IPS DF 4.7 (cell line): ENCODE measurements at regions not wholly inside any gene's neighbourhood (a gene's known extent, or its start where the extent isn't known, plus 50 kb on each side); places are given as distances from the start of the nearest gene placed in this dataset.

Experiments used
- DNase-seq: peaks from one replicate; pipeline ENCODE4 v3.0.0-alpha.2; 2013; ENCODE audit warnings: low spot score; ENCODE audit errors: extremely low read depth

DNA sequence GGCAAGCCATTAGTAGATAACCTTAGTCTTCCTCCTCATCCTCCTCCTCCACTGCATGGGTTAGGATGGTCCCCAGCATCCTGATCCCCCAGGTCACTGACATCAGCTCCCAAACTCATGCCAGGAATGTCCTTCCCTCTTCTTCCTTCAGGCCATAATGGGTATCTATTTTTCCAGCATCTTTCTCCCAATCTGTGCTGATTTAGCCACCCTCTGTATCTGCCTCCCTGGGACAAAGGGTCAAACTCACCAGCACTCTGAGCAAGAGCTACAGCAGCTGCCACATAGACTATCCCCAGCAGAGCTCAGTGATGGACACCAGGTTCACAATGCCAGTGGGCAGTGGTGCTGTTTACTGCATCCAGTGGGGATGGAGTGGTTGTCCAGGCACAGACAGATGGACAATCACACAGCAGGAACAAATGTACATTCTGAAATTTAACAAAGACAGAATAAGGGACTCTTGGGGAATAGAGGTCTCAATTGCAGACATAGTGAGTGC is 115.2 kb upstream of the TOP3B start:
- DNase-seq, result no peak

GRCh38 chr22:22094921-22095320 is 112.3 kb upstream of the TOP3B start:
- DNase-seq, result no peak

DNA sequence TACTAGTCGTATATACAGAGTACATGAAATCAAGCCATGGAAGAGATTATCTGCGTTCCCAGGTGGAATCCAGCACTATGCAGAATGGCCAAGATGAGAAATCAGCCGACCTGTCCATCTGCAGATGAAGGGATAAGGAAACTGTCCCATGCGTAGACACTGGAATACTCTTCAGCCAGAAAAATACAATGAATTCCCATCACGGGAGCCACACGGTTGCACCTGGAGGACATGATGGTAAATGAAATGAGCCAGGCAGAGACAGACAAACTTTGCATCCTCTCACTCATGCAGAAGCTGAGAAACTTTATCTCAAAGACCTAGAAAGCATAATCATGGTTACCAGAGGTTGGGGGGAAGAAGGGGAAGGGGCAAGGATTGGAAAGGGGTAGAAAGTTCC is 111.9 kb upstream of the TOP3B start:
- no peak for DNase-seq

- DNase-seq, result no peak
Observed at GRCh38 chr22:22093743-22094142, 111.2 kb upstream of the TOP3B start.

GRCh38 chr22:22092974-22093373 is 110.4 kb upstream of the TOP3B start:
- DNase-seq, result no peak

- DNase-seq, result no peak
Observed at GRCh38 chr22:22092101-22092500, 109.5 kb upstream of the TOP3B start.

DNA sequence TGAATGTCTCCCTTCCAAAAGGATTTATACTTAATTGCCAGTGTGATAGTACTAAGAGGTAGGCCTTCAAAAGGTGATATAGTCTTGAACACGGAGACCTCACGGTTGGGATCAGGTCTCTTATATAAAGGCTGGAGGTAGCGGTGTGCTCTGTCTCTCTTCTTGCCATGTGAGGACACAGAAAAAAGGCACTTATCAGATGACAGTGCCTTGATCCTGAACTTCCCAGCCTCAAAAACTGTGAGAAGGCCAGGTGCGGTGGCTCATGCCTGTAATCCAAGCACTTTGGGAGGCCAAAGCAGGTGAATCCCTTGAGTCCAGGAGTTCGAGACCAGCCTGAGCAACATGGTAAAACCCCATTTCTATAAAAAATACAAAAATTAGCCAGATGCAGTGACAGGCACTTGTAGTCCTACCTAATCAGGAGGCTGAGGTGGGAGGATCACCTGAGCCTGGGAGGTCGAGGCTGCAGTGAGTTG is 108.9 kb upstream of the TOP3B start:
- no peak for DNase-seq

DNA sequence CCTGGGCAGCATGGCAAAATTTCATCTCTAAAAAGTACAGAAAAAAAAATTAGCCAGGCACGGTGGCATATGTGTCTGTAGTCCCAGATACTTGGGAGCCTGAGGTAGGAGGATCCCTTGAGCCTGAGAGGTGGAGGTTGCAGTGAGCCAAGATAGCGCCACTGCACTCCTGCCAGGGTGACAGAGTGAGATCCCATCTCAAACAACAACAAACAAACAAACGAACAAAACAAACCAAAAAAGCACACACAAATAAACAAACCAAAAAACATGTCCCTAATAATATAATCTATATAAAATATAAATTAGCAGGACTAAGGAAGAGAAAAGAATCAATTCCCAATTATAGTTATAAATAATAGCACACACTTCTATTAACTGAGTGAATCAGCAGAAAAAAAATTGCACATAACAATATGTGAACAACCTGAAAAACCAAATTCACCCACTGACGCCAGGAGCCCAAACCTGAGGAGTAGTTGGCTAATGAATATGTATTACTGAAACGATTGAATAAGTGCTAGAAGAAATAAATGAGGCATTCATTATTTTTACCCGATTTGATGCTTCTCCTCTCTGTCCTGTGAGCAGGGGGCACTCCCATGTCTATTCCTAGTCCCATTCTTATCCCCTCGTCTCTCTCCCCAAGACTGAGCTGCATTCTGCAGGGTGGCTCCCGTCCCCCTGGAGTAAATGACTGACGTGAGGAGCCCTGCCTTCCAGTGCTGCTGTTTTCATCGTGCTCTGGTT is 108.2 kb upstream of the TOP3B start:
- DNase-seq, result no peak

- no peak for DNase-seq
Observed at GRCh38 chr22:22089459-22090308, 107.1 kb upstream of the TOP3B start.

GRCh38 chr22:22088658-22089458 is 106.3 kb upstream of the TOP3B start:
- no peak for DNase-seq

DNA sequence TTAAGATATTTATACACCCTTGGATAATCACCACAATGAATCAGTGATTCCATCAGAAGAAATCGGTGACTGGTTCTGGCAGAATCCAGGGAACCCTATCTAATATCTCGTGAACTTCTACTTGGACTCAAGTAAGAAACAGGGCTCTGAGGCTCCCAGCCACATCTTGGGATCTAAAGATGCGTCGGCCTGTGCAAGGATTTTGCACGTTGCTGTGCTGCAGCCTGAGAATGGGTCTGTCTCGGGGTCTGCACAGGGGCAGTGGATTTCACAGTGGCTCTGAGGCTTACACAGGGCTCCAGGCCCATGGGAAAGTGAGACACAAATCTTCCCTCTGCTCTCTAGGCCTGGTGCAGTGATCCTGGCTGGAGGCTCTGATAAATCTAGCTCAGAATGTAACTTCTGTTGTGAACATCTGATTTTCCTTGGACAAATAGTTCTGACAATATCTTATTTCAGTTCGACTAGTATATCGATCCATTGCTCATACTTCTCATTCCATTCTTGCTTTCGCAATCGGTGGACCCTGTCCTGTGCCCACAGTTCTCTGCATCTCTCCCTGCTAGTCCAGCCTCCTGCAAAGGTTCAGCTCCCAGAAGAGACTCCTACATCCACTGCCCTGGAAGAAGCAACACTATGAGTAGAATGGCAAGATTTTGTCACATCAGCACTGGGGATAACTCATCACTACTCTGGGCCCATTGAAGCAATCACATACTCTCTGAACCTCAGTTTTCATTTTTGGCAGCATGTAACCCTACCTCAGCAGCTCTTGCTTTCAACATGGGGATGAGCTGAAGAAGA is 105.5 kb upstream of the TOP3B start:
- no peak for DNase-seq

- DNase-seq, result no peak
Observed at GRCh38 chr22:22086501-22087158, 104.0 kb upstream of the TOP3B start.

DNA sequence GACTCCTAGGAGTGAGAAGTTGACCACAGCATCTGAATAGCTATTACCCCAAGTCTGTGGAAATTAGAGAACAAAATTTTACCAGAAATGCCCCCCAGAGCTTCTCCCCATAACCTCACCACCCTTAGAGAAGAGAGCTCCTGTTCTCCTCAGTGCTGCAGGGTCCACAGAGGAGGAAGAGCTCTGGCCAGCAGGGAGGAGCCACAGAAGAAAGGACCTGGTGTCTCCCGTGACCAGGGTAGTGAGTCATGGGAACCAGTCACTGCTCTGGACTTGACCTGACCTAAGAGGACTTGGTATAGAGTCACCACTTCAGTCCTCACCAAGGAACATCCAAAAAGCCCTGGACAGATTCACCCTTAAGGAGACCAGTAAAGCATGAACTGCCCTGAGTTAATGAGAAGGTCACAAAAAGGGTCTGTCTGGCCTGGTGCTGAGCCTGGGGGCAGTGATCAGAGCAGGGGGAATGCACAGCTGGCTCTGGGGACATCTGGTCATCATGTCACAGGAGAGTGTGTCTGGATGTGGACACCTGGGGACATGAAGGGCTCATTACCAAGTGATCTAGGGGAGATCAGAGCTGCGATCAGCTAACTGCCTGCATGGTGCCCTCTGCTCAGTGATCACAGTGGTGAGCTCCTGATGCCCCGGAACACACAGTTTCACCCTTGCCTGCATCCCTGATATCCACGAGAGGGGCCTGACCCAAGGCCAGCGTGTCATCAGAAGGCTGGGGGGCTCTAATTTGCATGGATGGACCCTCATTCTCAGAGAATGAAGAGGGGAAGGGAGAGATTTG is 103.3 kb upstream of the TOP3B start:
- no peak for DNase-seq

DNA sequence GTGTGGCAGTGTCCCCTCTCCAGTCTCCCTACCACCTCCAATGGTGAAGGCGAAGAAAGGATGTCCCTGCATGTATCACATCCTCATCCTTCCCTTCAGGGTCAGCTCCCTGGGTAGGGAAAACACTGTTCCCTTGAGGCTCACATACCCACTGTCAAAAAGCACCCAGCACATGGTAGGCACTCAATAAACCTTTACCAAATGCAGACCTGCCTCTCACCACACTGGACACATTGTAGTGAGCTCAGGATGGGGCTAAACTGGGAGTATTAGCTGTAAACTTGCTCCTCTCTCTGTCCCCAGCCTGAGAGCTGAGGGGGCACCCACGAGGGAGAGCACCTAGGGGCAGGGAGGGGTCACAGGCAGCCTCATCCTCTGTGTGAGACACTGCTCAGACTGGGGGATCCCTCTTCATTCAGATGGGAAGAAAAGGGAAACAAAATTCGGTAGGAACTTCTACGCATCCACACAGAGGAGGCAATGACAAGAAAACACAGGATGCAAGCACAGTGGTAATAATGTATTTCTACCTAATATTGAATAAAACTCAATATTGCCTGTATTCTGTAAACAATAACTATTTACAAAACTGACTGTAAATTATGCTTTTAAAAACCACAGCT is 101.6 kb upstream of the TOP3B start:
- DNase-seq, result no peak

DNA sequence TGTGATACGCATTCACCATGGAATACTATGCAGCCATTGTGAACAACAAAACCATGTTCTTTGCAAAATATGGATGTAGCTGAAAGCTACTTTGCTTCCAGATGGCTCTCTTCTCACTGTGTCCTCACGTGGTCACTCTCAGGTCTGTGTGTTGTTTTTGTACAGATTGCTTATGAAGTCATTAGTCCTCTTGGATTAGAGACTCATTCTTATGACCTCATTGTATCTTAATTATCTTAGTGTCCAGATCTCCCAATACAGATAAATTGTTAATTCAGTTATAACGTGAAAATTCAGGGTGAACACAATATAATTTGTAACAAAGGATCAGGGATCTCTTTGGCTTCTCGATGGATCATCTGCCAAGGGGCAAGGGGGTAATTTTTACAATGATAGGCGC is 100.4 kb upstream of the TOP3B start:
- no peak for DNase-seq

GRCh38 chr22:22082229-22082835 is 99.7 kb upstream of the TOP3B start:
- no peak for DNase-seq

DNA sequence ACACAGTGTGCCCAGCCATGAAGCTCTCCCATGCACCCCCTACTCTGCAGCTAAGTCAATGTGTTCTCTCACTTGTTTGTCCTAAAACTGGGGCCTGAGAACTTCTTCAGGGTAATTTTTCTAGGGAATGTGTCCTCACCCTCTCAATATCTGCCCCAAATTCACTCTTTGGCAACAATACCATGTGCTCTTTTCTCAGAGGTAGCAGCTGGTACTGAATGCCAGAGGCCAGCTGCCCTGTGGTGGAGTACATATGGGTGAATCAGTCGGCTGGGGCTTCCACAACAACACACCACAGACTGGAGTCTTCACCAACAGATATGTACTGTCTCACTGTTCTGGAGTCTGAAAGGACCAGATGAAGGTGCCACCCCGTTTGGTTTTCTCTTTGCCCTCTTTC is 97.7 kb upstream of the TOP3B start:
- no peak for DNase-seq

GRCh38 chr22:22079404-22080148 is 97.0 kb upstream of the TOP3B start:
- no peak for DNase-seq
